Mammary epithelial cell (primary cell): ENCODE measurements at regions not wholly inside any gene's neighbourhood (a gene's known extent, or its start where the extent isn't known, plus 50 kb on each side); places are given as distances from the start of the nearest gene placed in this dataset.

Experiments used
- EZH2 ChIP-seq: IDR thresholded peaks from 2 replicates; pipeline ENCODE4 v1.6.1; 2012; ENCODE audit warnings: low read length, inconsistent platforms, borderline replicate concordance
- TF ChIP-seq, protein P1 (sequence below), 2 donors: IDR thresholded peaks in 1 of 2; conservative IDR thresholded peaks in 1 of 2; 2 replicates each; pipeline ENCODE4 v1.5.1; 2011 to 2012; ENCODE audit warnings: inconsistent platforms in 2 of 2, low read length in 2 of 2, mild to moderate bottlenecking in 2 of 2, control low read depth in 1 of 2, low read depth in 1 of 2; ENCODE audit not compliant: insufficient read depth in 1 of 2; ENCODE audit errors: extremely low read depth in 1 of 2

DNA sequence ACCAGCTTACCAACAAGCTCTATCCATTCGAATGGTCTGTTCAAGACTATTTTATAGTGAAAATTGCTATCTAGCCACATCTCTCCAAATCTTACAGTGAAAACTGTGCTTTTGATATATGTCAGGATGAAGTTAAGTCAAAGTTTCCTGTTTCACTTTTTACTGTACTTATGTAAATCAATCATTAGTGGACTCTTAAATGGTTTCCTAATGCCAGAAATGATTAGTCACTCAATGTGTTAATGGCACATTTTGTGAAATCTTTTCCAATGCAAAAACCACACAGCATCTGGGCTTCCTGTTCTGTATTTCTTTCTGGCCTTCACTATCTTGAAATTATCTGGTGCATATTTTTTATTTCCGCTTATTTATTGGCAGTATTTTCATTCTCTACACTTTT lies 87.3 kb upstream of the STEAP1B start:
- TF ChIP-seq, protein P1, sequence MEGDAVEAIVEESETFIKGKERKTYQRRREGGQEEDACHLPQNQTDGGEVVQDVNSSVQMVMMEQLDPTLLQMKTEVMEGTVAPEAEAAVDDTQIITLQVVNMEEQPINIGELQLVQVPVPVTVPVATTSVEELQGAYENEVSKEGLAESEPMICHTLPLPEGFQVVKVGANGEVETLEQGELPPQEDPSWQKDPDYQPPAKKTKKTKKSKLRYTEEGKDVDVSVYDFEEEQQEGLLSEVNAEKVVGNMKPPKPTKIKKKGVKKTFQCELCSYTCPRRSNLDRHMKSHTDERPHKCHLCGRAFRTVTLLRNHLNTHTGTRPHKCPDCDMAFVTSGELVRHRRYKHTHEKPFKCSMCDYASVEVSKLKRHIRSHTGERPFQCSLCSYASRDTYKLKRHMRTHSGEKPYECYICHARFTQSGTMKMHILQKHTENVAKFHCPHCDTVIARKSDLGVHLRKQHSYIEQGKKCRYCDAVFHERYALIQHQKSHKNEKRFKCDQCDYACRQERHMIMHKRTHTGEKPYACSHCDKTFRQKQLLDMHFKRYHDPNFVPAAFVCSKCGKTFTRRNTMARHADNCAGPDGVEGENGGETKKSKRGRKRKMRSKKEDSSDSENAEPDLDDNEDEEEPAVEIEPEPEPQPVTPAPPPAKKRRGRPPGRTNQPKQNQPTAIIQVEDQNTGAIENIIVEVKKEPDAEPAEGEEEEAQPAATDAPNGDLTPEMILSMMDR (conservative IDR thresholded peaks at IDR 0.05 in 1 of 2, IDR thresholded peaks at IDR 0.05 in 1 of 2; ENCODE audit: extremely low read depth in 1 of 2, insufficient read depth in 1 of 2, low read depth in 1 of 2, low read length in 2 of 2) = no peak
- TF ChIP-seq EZH2 = no peak
